ENCODE measurements at regions not wholly inside any gene's neighbourhood (a gene's known extent, or its start where the extent isn't known, plus 50 kb on each side); places are given as distances from the start of the nearest gene placed in this dataset.

- no peaks in the 10 kb centered on the region for H3K9me3 ChIP-seq
- DNase-seq = no peak
- H3K36me3 ChIP-seq = peaks cover 0 to 20% (median 5%) of the 10 kb centered on the region in 3 donors
- no peak overlapping the region for H3K4me3 ChIP-seq
- intact Hi-C loops (cut with DNase I) = loop anchor here (10.0 kb wide), 1 partner anchor 343 kb away; no protein-coding TSS in a partner anchor
- WGBS, 2 donors = 95 to 100% methylated on average over 2 of the region's 2 CpGs
- H3K27ac ChIP-seq = no peak overlapping the region
- no peaks in the 10 kb centered on the region for H3K4me1 ChIP-seq
- no peak for TF ChIP-seq POLR2A (IDR thresholded peaks at IDR 0.05)
- no peak for TF ChIP-seq CTCF (IDR thresholded peaks at IDR 0.05)
- no peaks in the 10 kb centered on the region for H3K27me3 ChIP-seq
Measured at GRCh38 chr7:112897839-112898431, 107.7 kb upstream of the TMEM168 start.

GRCh38 chr7:112896026-112896601, 105.9 kb upstream of the TMEM168 start:
- DNase-seq = no peak
- H3K4me3 ChIP-seq = no peak overlapping the region
- WGBS, 2 donors = 82 to 96% methylated on average over 10 of the region's 10 CpGs

GRCh38 chr7:112892263-112892662, 102.1 kb upstream of the TMEM168 start:
- TF ChIP-seq POLR2A (IDR thresholded peaks at IDR 0.05) (no peak), CTCF (IDR thresholded peaks at IDR 0.05) (no peak)
- Histone ChIP-seq H3K27ac (no peak overlapping the region), H3K4me1 (no peaks in the 10 kb centered on the region), H3K4me3 (no peak overlapping the region), H3K36me3 (peaks cover 0 to 32% (median 5%) of the 10 kb centered on the region in 3 donors), H3K27me3 (no peaks in the 10 kb centered on the region), H3K9me3 (no peaks in the 10 kb centered on the region)
- intact Hi-C loops (cut with DNase I) = loop anchor here (10.0 kb wide), 1 partner anchor 337 kb away; no protein-coding TSS in a partner anchor
- WGBS, 2 donors = 64 to 68% methylated on average over 2 of the region's 2 CpGs
- no peak for DNase-seq

More at GRCh38 chr7:112896026-112896601, 105.9 kb upstream of the TMEM168 start:
- Histone ChIP-seq H3K27me3 (no peaks in the 10 kb centered on the region), H3K9me3 (no peaks in the 10 kb centered on the region), H3K27ac (no peak overlapping the region), H3K36me3 (peaks cover 0 to 27% (median 5%) of the 10 kb centered on the region in 3 donors), H3K4me1 (no peaks in the 10 kb centered on the region)
- intact Hi-C loops (cut with DNase I) = loop anchor here (10.0 kb wide), 1 partner anchor 341 kb away; no protein-coding TSS in a partner anchor
- no peak for TF ChIP-seq CTCF (IDR thresholded peaks at IDR 0.05)

- H3K4me1 ChIP-seq = no peaks in the 10 kb centered on the region
- H3K4me3 ChIP-seq = no peak overlapping the region
- no peak for DNase-seq
- H3K36me3 ChIP-seq = peaks cover 0 to 32% (median 5%) of the 10 kb centered on the region in 3 donors
- H3K27me3 ChIP-seq = no peaks in the 10 kb centered on the region
- H3K27ac ChIP-seq = no peak overlapping the region
- TF ChIP-seq CTCF (IDR thresholded peaks at IDR 0.05) = no peak
- intact Hi-C loops (cut with DNase I) = loop anchor here (10.0 kb wide), 1 partner anchor 337 kb away; no protein-coding TSS in a partner anchor
- no peaks in the 10 kb centered on the region for H3K9me3 ChIP-seq
Measured at GRCh38 chr7:112891698-112892097, 101.5 kb upstream of the TMEM168 start.

- no peak for DNase-seq
- intact Hi-C loops (cut with DNase I) = loop anchor here (10.0 kb wide), 1 partner anchor 335 kb away; no protein-coding TSS in a partner anchor
- no peaks in the 10 kb centered on the region for H3K27me3 ChIP-seq
- no peaks in the 10 kb centered on the region for H3K9me3 ChIP-seq
- TF ChIP-seq CTCF (IDR thresholded peaks at IDR 0.05) (no peak), POLR2A (IDR thresholded peaks at IDR 0.05) (no peak)
- H3K4me3 ChIP-seq = no peak overlapping the region
- H3K4me1 ChIP-seq = no peaks in the 10 kb centered on the region
- H3K36me3 ChIP-seq = peaks cover 0 to 39% (median 5%) of the 10 kb centered on the region in 3 donors
- WGBS, 2 donors = 88 to 98% methylated on average over 4 to 6 of the region's 6 CpGs
- H3K27ac ChIP-seq = no peak overlapping the region
Measured at GRCh38 chr7:112889834-112890438, 99.7 kb upstream of the TMEM168 start.

Measured in esophagus squamous epithelium (tissue), 5 donors.